Neural cell (in vitro differentiated cells): ENCODE measurements at regions not wholly inside any gene's neighbourhood (a gene's known extent, or its start where the extent isn't known, plus 50 kb on each side); places are given as distances from the start of the nearest gene placed in this dataset.

ENCODE experiments used
- EP300 ChIP-seq: fragments of 450-650 bp; conservative IDR thresholded peaks from 2 replicates; pipeline ENCODE4 v1.6.1; 2014; ENCODE audit warnings: antibody characterized with exemption, mild to moderate bottlenecking, moderate library complexity; ENCODE audit not compliant: poor library complexity, severe bottlenecking
- EZH2 ChIP-seq: fragments of 200-600, 300-800 bp; shearing (Covaris generic), sonication (generic); IDR thresholded peaks from 2 replicates; pipeline ENCODE4 v1.6.1; 2014; ENCODE audit warnings: antibody characterized with exemption, low read length, borderline replicate concordance, mild to moderate bottlenecking; ENCODE audit not compliant: insufficient read depth, poor library complexity, severe bottlenecking
- MXI1 ChIP-seq: fragments of 450-650 bp; conservative IDR thresholded peaks from 2 replicates; pipeline ENCODE4 v1.6.1; 2014; ENCODE audit warnings: antibody characterized with exemption, mild to moderate bottlenecking; ENCODE audit not compliant: poor library complexity, severe bottlenecking
- POLR2AphosphoS5 ChIP-seq: IDR thresholded peaks from 2 replicates; pipeline ENCODE4 v1.6.1; 2012
- RAD21 ChIP-seq: fragments of 450-650 bp; conservative IDR thresholded peaks from 2 replicates; pipeline ENCODE4 v1.6.1; 2014; ENCODE audit warnings: antibody characterized with exemption, mild to moderate bottlenecking, moderate library complexity
- SMC3 ChIP-seq: fragments of 450-650 bp; conservative IDR thresholded peaks from 2 replicates; pipeline ENCODE4 v1.6.1; 2014; ENCODE audit warnings: antibody characterized with exemption, mild to moderate bottlenecking, moderate library complexity; ENCODE audit not compliant: poor library complexity
- TAF1 ChIP-seq: IDR thresholded peaks from 2 replicates; pipeline ENCODE4 v1.6.1; 2012; ENCODE audit warnings: low read depth
- TF ChIP-seq, protein P1 (sequence below): fragments of 450-650 bp; IDR thresholded peaks from 2 replicates; pipeline ENCODE4 v1.5.1; 2014; ENCODE audit warnings: antibody characterized with exemption, mild to moderate bottlenecking, moderate library complexity; ENCODE audit not compliant: poor library complexity, severe bottlenecking
- TF ChIP-seq, protein P2 (sequence below): IDR thresholded peaks from 2 replicates; pipeline ENCODE4 v1.6.1; 2012; ENCODE audit warnings: borderline replicate concordance

DNA sequence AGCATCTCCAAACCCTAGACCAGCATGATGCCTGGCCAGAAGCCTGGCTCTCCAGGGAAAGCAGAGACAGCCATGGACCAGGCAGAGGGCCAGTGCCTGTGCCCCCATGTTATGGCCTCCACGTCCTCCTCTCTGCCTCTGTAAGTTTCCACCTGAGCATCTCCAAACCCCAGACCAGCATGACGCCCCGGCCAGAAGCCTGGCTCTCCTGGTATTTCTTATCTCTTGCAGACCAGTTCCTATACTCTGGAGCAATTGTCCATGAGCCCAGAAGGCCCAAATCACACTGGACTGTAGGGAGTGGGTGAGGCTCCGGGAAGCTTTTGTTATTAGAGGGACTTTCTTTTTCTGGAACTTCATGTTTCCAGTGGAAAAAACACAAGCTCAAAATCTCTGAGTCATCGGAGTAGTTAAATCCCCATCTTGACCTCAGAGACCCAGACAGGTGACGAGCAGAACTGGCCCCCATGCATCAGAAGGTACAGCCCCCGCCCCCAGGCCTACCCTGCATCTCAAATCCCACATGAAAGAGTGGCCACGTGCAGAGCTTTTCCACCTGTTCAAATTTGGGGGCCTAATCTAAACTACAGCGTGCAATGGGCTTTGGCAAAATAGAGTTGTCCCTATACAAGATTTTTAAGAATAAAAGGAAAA lies 110.2 kb upstream of the FOXQ1 start:
- TF ChIP-seq, protein P1, sequence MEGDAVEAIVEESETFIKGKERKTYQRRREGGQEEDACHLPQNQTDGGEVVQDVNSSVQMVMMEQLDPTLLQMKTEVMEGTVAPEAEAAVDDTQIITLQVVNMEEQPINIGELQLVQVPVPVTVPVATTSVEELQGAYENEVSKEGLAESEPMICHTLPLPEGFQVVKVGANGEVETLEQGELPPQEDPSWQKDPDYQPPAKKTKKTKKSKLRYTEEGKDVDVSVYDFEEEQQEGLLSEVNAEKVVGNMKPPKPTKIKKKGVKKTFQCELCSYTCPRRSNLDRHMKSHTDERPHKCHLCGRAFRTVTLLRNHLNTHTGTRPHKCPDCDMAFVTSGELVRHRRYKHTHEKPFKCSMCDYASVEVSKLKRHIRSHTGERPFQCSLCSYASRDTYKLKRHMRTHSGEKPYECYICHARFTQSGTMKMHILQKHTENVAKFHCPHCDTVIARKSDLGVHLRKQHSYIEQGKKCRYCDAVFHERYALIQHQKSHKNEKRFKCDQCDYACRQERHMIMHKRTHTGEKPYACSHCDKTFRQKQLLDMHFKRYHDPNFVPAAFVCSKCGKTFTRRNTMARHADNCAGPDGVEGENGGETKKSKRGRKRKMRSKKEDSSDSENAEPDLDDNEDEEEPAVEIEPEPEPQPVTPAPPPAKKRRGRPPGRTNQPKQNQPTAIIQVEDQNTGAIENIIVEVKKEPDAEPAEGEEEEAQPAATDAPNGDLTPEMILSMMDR, result no peak
- no peak for TF ChIP-seq POLR2AphosphoS5
- no peak for TF ChIP-seq EP300
- TF ChIP-seq EZH2, result no peak
- TF ChIP-seq, protein P2, sequence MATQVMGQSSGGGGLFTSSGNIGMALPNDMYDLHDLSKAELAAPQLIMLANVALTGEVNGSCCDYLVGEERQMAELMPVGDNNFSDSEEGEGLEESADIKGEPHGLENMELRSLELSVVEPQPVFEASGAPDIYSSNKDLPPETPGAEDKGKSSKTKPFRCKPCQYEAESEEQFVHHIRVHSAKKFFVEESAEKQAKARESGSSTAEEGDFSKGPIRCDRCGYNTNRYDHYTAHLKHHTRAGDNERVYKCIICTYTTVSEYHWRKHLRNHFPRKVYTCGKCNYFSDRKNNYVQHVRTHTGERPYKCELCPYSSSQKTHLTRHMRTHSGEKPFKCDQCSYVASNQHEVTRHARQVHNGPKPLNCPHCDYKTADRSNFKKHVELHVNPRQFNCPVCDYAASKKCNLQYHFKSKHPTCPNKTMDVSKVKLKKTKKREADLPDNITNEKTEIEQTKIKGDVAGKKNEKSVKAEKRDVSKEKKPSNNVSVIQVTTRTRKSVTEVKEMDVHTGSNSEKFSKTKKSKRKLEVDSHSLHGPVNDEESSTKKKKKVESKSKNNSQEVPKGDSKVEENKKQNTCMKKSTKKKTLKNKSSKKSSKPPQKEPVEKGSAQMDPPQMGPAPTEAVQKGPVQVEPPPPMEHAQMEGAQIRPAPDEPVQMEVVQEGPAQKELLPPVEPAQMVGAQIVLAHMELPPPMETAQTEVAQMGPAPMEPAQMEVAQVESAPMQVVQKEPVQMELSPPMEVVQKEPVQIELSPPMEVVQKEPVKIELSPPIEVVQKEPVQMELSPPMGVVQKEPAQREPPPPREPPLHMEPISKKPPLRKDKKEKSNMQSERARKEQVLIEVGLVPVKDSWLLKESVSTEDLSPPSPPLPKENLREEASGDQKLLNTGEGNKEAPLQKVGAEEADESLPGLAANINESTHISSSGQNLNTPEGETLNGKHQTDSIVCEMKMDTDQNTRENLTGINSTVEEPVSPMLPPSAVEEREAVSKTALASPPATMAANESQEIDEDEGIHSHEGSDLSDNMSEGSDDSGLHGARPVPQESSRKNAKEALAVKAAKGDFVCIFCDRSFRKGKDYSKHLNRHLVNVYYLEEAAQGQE, result no peak
- no peak for TF ChIP-seq SMC3
- TF ChIP-seq TAF1, result no peak
- TF ChIP-seq RAD21, result no peak
- TF ChIP-seq MXI1, result no peak
